Naive thymus-derived CD8-positive, alpha-beta T cell (primary cell): ENCODE measurements at regions not wholly inside any gene's neighbourhood (a gene's known extent, or its start where the extent isn't known, plus 50 kb on each side); places are given as distances from the start of the nearest gene placed in this dataset.
"Not testable (repeated sequence)": the region's sequence is repeated elsewhere in the genome, so short reads cannot be mapped to it uniquely, and the experiment has no call there.

ENCODE experiments used
- ATAC-seq, 2 donors: fragments of 150-1000 bp; cut with Tn5 transposase in 1 of 2; sonication (Bioruptor Pico), chemical (Tn5 transposase) in 1 of 2; 1 replicate in 1 of 2; 2 replicates in 1 of 2; pipeline ENCODE4 v1.10.0; 2021; ENCODE audit warnings: mild to moderate bottlenecking in 2 of 2, moderate library complexity in 2 of 2
- POLR2A ChIA-PET: fragments of 350-600 bp; sonication (Branson Sonifier 250); formaldehyde crosslinking; loops from one replicate; lab custom pipeline; 2021; ENCODE audit warnings: antibody characterized with exemption; lab: Charles Lee
- DNase-seq, 10 donors: peaks; one replicate each; pipeline versions ENCODE4 v3.0.0 to v3.0.0-alpha.2; 2020 to 2022
- H3K27ac Mint-ChIP-seq, 10 donors: one replicate each; pipeline ENCODE4 v1.8.0; 2020 to 2022; ENCODE audit warnings: mild to moderate bottlenecking in 10 of 10, mixed read lengths in 10 of 10, moderate library complexity in 4 of 10, inconsistent platforms in 1 of 10
- H3K27me3 Mint-ChIP-seq, 5 donors: one replicate each; pipeline ENCODE4 v1.8.0; 2021 to 2022; ENCODE audit warnings: mixed read lengths in 5 of 5
- H3K36me3 Mint-ChIP-seq, 3 donors: one replicate each; pipeline ENCODE4 v1.8.0; 2020 to 2022; ENCODE audit warnings: mixed read lengths in 3 of 3, mild to moderate bottlenecking in 2 of 3, inconsistent platforms in 1 of 3
- H3K4me1 Mint-ChIP-seq, 4 donors: one replicate each; pipeline ENCODE4 v1.8.0; 2021 to 2022; ENCODE audit warnings: mixed read lengths in 4 of 4
- H3K4me3 Mint-ChIP-seq, 10 donors: one replicate each; pipeline ENCODE4 v1.8.0; 2020 to 2022; ENCODE audit warnings: mild to moderate bottlenecking in 10 of 10, mixed read lengths in 10 of 10, moderate library complexity in 6 of 10, inconsistent platforms in 1 of 10
- H3K9me3 Mint-ChIP-seq, 9 donors: one replicate each; pipeline ENCODE4 v1.8.0; 2020 to 2022; ENCODE audit warnings: mixed read lengths in 9 of 9, mild to moderate bottlenecking in 3 of 9, inconsistent platforms in 1 of 9, moderate library complexity in 1 of 9

- H3K27me3 Mint-ChIP-seq = peaks cover 0 to 5% (median 1%) of the 10 kb centered on the region in 5 donors
- H3K9me3 Mint-ChIP-seq = peaks cover 0 to 15% (median 4%) of the 10 kb centered on the region in 9 donors
- DNase-seq (no peak), ATAC-seq (no peak)
- H3K4me3 Mint-ChIP-seq = no peak overlapping the region
- POLR2A ChIA-PET = no interaction called here
- no peak overlapping the region for H3K27ac Mint-ChIP-seq
- H3K36me3 Mint-ChIP-seq = no peaks in the 10 kb centered on the region
- H3K4me1 Mint-ChIP-seq = no peaks in the 10 kb centered on the region
Observed at GRCh38 chr2:223328578-223328977, 273.6 kb downstream of the SCG2 start.

DNA sequence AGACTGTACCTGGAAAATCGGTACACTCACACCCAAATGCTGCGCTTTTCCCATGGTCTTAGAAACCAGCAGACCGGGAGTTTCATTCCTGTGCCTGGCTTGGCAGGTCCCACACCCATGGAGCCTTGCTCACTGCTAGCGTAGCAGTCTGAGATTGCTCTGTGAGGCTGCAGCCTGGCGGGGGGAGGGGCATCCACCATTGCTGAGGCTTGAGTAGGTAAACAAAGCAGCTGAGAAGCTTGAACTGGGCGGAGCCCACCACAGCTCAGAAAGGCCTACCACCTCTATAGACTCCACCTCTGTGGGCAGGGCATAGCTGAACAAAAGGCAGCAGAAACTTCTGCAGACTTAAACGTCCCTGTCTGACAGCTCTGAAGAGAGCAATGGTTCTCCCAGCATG is 271.4 kb downstream of the SCG2 start:
- H3K27ac Mint-ChIP-seq, DNase-seq, ATAC-seq, H3K4me3 Mint-ChIP-seq, POLR2A ChIA-PET, H3K36me3 Mint-ChIP-seq, H3K4me1 Mint-ChIP-seq, H3K27me3 Mint-ChIP-seq: not testable (repeated sequence)
- H3K9me3 Mint-ChIP-seq = peaks cover 0 to 29% (median 10%) of the 10 kb centered on the region in 9 donors

GRCh38 chr2:223338016-223338415 is 264.1 kb downstream of the SCG2 start:
- Mint-ChIP-seq H3K4me3 (no peak overlapping the region), H3K27me3 (no peaks in the 10 kb centered on the region), H3K27ac (no peak overlapping the region), H3K4me1 (no peaks in the 10 kb centered on the region), H3K9me3 (peaks cover 0 to 32% (median 11%) of the 10 kb centered on the region in 9 donors), H3K36me3 (no peaks in the 10 kb centered on the region)
- POLR2A ChIA-PET = no interaction called here
- DNase-seq (no peak), ATAC-seq (no peak)

DNA sequence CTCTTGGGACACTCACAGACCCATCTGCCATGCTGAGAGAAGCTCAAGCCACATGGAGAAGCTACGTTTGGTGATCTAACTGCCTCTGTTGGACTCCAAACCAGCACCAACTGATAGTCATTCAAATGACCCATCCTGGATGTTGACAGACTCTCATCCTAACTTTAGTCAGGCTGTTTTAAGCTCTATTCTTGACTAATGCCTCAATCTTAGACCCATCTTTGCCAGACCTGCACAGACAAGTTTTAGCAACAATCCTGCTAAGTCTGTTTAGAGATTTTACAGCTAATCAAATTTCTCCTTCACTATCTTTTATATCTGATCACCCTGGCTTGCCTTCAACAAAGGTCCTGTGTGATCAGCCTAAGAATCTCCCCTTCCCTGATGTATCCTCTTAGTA is 245.1 kb downstream of the SCG2 start:
- no peak overlapping the region for H3K27ac Mint-ChIP-seq
- peaks cover 0 to 16% (median 7%) of the 10 kb centered on the region in 9 donors for H3K9me3 Mint-ChIP-seq
- no peaks in the 10 kb centered on the region for H3K4me1 Mint-ChIP-seq
- no peaks in the 10 kb centered on the region for H3K27me3 Mint-ChIP-seq
- no peak for DNase-seq
- H3K4me3 Mint-ChIP-seq = no peak overlapping the region
- ATAC-seq = no peak
- no peaks in the 10 kb centered on the region for H3K36me3 Mint-ChIP-seq
- POLR2A ChIA-PET = no interaction called here

GRCh38 chr2:223363085-223363484 is 239.1 kb downstream of the SCG2 start:
- Mint-ChIP-seq H3K27me3 (peaks cover 0 to 3% (median 0%) of the 10 kb centered on the region in 5 donors), H3K4me3 (no peak overlapping the region), H3K9me3 (peaks cover 0 to 11% (median 0%) of the 10 kb centered on the region in 9 donors), H3K4me1 (no peaks in the 10 kb centered on the region), H3K27ac (no peak overlapping the region), H3K36me3 (no peaks in the 10 kb centered on the region)
- no peak for ATAC-seq
- POLR2A ChIA-PET = no interaction called here
- no peak for DNase-seq

DNA sequence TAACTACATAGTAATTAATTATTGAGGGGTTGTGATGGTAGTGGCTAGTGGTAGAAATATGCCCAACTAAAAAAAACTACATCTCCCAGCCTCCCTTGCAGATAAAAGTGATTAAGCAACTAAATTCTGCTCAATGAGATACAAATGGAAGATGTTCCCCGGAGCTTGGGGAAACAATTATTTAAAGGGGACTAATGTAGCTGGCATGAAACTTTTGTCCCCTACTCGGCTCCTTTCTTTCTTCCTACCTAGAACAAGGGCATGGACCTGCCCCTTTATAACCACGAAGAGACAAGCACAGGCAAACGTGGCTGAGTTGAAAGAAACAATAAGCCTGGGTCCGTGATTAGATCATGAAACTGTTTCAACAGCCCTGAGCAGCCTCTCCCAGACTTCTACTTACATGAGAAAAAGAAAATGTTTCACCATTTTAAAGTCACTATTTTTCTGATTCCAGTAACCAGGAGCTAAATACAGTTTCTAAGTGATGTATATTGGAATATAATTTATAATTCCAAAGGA is 236.9 kb downstream of the SCG2 start:
- no peak for DNase-seq
- Mint-ChIP-seq H3K27me3 (peaks cover 0 to 3% (median 0%) of the 10 kb centered on the region in 5 donors), H3K36me3 (no peaks in the 10 kb centered on the region), H3K4me1 (no peaks in the 10 kb centered on the region), H3K4me3 (no peak overlapping the region), H3K9me3 (peaks cover 0 to 8% (median 0%) of the 10 kb centered on the region in 9 donors), H3K27ac (no peak overlapping the region)
- no peak for ATAC-seq
- POLR2A ChIA-PET = no interaction called here

DNA sequence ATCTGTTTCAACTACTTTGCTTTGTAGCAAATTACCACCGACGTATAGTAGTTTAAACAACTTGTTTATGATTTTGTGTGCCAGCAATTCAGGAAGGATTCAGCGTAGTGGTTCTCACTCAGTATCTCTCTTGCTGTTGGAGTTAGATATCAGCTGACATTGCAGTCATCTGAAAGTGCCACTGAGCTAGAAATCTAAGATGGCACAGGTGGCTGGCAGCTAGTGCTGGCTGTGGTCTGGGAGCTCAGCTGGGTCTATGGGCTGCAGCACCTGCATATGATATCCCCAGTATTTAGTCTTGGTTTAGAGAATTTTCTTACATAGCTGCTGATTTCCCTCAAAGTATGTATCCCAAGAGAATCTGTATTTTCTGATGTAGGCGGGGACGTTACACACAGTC is 235.6 kb downstream of the SCG2 start:
- Mint-ChIP-seq H3K4me1 (no peaks in the 10 kb centered on the region), H3K27ac (no peak overlapping the region), H3K36me3 (no peaks in the 10 kb centered on the region), H3K4me3 (no peak overlapping the region), H3K27me3 (peaks cover 0 to 3% (median 0%) of the 10 kb centered on the region in 5 donors), H3K9me3 (peaks cover 0 to 5% (median 0%) of the 10 kb centered on the region in 9 donors)
- POLR2A ChIA-PET = no interaction called here
- no peak for ATAC-seq
- DNase-seq = no peak

GRCh38 chr2:223368481-223368880 is 233.7 kb downstream of the SCG2 start:
- H3K27ac Mint-ChIP-seq = no peak overlapping the region
- no peaks in the 10 kb centered on the region for H3K36me3 Mint-ChIP-seq
- no peak for DNase-seq
- no peak for ATAC-seq
- POLR2A ChIA-PET = no interaction called here
- H3K27me3 Mint-ChIP-seq = no peaks in the 10 kb centered on the region
- peaks cover 0 to 2% (median 0%) of the 10 kb centered on the region in 9 donors for H3K9me3 Mint-ChIP-seq
- H3K4me1 Mint-ChIP-seq = no peaks in the 10 kb centered on the region
- no peak overlapping the region for H3K4me3 Mint-ChIP-seq

DNA sequence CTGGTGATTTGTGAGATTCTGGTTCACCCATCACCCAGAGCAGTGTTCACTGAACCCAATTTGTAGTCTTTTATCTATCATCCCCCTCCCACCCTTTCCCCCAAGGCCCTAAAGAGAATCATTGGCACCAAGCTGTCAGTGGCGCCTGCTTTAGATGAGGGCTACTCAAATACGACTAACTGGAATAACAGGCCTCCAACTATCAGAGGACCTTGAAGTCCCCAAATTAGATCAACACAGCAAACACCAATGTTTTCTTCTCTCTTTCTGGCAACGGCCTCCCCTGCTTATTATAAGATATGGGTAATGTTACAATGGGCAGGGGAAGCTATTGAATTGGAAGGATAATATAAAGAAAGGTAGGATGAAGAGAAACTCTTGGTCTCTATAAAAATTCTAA is 232.3 kb downstream of the SCG2 start:
- Mint-ChIP-seq H3K36me3 (no peaks in the 10 kb centered on the region), H3K4me3 (no peak overlapping the region), H3K27me3 (no peaks in the 10 kb centered on the region), H3K27ac (no peak overlapping the region), H3K4me1 (no peaks in the 10 kb centered on the region), H3K9me3 (peaks cover 0 to 5% (median 0%) of the 10 kb centered on the region in 9 donors)
- ATAC-seq (no peak), DNase-seq (no peak)
- POLR2A ChIA-PET = no interaction called here

DNA sequence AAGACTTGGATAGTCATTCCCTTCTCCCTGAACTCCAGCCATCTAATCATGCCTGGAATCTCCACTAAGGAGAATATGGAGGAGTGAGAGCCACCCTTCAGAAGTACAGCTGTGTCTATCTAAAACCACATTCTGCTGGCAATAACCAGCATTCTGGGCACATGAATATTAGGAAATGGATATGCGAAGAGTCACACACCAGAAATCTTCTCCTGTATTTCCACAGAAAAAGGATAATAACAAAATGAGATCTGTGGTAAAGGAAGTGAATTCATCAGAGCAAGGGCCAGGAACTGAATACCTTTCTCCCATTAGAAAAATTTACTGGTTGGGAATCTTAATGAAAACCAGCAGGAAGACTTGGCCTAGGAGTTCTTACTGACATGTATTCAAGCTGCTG is 218.8 kb downstream of the SCG2 start:
- H3K36me3 Mint-ChIP-seq = no peaks in the 10 kb centered on the region
- no peak overlapping the region for H3K27ac Mint-ChIP-seq
- ATAC-seq = no peak
- H3K27me3 Mint-ChIP-seq = peaks cover 0 to 4% (median 0%) of the 10 kb centered on the region in 5 donors
- POLR2A ChIA-PET = no interaction called here
- H3K9me3 Mint-ChIP-seq = peaks cover 0 to 11% (median 0%) of the 10 kb centered on the region in 9 donors
- no peaks in the 10 kb centered on the region for H3K4me1 Mint-ChIP-seq
- DNase-seq = no peak
- H3K4me3 Mint-ChIP-seq = no peak overlapping the region

GRCh38 chr2:223386189-223386588 is 216.0 kb downstream of the SCG2 start:
- Mint-ChIP-seq H3K27ac (no peak overlapping the region), H3K27me3 (peaks cover 0 to 4% (median 0%) of the 10 kb centered on the region in 5 donors), H3K4me1 (no peaks in the 10 kb centered on the region), H3K4me3 (no peak overlapping the region), H3K36me3 (no peaks in the 10 kb centered on the region), H3K9me3 (peaks cover 0 to 19% (median 0%) of the 10 kb centered on the region in 9 donors)
- DNase-seq (no peak), ATAC-seq (no peak)
- POLR2A ChIA-PET = no interaction called here

GRCh38 chr2:223386984-223387383 is 215.2 kb downstream of the SCG2 start:
- Mint-ChIP-seq H3K4me1 (no peaks in the 10 kb centered on the region), H3K9me3 (peaks cover 0 to 19% (median 0%) of the 10 kb centered on the region in 9 donors), H3K27ac (no peak overlapping the region), H3K4me3 (no peak overlapping the region), H3K27me3 (peaks cover 0 to 3% (median 0%) of the 10 kb centered on the region in 5 donors), H3K36me3 (no peaks in the 10 kb centered on the region)
- POLR2A ChIA-PET = no interaction called here
- ATAC-seq (no peak), DNase-seq (no peak)

- POLR2A ChIA-PET = no interaction called here
- Mint-ChIP-seq H3K36me3 (no peaks in the 10 kb centered on the region), H3K9me3 (peaks cover 0 to 19% (median under 1%) of the 10 kb centered on the region in 9 donors), H3K27ac (no peak overlapping the region), H3K4me3 (no peak overlapping the region), H3K27me3 (no peaks in the 10 kb centered on the region), H3K4me1 (no peaks in the 10 kb centered on the region)
- DNase-seq (no peak), ATAC-seq (no peak)
Observed at GRCh38 chr2:223389624-223390023, 212.5 kb downstream of the SCG2 start.

GRCh38 chr2:223396993-223397392 is 205.2 kb downstream of the SCG2 start:
- H3K4me1 Mint-ChIP-seq = no peaks in the 10 kb centered on the region
- H3K4me3 Mint-ChIP-seq = no peak overlapping the region
- POLR2A ChIA-PET = no interaction called here
- H3K36me3 Mint-ChIP-seq = no peaks in the 10 kb centered on the region
- no peaks in the 10 kb centered on the region for H3K27me3 Mint-ChIP-seq
- H3K9me3 Mint-ChIP-seq = peaks cover 0 to 18% (median 3%) of the 10 kb centered on the region in 9 donors
- ATAC-seq (no peak), DNase-seq (no peak)
- no peak overlapping the region for H3K27ac Mint-ChIP-seq
